ENCODE measurements at regions not wholly inside any gene's neighbourhood (a gene's known extent, or its start where the extent isn't known, plus 50 kb on each side); places are given as distances from the start of the nearest gene placed in this dataset.

DNA sequence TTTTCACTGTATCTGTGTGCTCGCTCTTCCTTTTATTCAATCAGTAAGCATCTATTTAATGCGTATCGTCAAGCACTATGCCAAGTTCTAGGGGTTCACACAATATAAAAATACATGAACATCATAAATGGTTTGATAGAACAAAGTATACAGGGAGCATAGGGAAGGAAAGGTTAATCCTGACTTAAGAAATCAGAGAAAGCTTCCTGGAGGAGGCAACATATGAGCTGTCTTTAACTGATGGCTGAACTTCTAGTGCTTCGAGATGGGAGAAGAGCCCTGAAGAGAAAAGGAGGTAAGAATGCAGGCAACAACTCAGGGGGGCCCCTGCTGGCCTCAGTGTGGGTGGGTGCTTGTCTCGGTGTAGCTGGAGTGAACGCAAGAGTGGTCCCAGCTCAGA is 63.6 kb upstream of the GALNT2 start:
- DNase-seq (ENCODE audit: low spot score): no peak

DNA sequence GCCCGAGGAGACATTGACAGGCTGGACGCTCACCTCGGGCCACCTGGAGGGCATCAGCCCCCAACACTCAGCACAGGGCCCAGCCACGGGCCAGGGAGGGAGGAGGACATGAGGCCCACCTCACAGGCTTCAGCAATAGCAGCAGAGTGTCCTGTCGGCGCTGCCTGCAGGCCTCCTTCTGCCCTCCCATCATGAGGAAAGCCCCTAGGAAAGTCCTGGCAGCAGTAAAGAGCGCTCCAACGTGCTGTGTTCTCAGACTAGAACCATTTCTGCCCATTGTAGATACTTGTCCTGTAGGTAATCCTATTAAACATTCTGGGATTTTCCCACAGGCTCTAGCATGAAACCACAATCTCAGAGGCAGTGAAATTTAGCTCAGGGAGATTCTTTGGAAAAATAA is 62.0 kb upstream of the GALNT2 start:
- no peak for DNase-seq (ENCODE audit: low spot score)

DNA sequence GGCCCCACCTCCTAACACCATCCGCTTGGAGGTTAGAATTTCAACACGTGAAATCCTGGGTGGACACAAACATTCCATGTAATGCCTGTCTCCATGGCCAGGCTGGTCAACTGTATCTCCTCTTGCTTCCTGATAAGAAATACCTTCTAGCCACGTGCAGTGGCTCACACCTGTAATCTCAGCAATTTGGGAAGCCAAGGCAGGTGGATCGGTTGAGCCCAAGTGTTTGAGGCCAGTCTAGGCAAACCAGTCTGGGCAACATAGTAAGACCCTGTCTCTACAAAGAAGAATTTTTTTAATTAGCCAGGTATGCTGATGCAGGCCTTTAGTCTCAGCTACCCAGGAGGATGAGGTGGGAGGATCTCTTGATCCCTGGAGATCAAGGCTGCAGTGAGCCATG is 58.3 kb upstream of the GALNT2 start:
- DNase-seq (ENCODE audit: low spot score): no peak

DNA sequence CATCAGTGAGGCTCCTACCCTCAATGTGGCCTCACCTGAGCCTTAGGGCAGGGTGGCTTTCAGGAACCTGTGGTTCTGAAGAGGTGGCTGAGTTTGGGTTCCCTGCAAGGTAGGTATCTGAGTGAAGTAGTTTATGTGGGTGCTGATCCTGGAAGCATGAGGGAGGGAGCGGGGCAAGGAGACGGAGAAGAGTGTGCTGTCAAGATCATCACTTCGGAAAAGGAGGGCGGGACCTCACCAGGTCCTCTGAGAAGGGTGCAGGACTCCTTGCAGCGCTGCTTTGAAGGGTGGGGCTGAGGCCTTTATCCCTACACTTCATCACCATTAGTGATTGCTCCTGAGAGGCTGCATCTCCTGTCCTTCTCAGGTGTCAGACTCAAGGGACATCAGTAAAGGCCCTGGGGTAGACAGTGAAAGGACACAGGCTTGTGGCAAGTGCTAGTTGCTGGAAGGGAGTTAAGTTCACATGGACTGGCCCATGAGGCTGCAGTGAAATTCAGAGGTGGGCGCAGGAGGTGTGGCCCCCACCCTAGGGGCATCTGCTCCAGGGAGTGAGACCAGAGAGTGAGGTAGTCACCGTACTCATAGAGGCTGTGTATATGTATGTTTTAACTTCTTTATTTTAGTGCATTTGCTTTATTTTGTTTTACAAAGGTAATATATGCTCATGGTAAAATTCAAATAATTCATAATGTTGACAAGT is 57.3 kb upstream of the GALNT2 start:
- no peak for DNase-seq (ENCODE audit: low spot score)

DNA sequence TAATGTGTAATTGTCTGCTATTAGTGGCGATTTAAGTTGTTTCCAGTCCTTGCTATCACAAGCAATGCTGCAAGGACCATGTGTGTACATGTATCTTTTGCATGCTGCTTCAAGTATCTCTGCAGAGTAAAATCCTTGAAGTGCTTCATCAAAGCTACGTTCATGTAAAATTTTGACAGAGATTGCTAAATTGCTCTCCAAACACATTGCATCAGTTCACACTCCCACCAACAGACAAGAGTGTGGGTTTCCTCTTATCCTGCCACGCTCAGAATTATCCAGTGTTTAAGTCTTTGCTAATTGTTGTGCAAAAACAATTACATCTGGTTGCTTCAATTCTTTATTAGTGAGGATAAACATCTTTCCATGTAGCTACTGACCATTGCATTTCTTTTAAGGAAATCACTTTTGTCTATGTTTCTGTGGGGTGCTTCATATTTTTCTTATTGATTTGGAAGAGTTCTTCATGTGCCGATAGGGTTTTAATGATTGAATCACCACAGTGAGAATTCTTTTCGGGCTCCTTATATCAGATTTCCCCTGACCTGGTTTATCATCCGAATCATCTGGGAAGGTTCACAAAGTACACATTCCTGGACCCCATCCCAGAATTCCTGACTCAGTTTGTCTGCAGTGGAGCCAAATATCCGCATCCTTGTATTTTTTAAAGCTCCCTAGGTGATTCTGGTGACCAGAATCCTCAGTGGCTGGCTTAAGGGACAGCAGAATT is 56.3 kb upstream of the GALNT2 start:
- DNase-seq (ENCODE audit: low spot score): no peak

DNA sequence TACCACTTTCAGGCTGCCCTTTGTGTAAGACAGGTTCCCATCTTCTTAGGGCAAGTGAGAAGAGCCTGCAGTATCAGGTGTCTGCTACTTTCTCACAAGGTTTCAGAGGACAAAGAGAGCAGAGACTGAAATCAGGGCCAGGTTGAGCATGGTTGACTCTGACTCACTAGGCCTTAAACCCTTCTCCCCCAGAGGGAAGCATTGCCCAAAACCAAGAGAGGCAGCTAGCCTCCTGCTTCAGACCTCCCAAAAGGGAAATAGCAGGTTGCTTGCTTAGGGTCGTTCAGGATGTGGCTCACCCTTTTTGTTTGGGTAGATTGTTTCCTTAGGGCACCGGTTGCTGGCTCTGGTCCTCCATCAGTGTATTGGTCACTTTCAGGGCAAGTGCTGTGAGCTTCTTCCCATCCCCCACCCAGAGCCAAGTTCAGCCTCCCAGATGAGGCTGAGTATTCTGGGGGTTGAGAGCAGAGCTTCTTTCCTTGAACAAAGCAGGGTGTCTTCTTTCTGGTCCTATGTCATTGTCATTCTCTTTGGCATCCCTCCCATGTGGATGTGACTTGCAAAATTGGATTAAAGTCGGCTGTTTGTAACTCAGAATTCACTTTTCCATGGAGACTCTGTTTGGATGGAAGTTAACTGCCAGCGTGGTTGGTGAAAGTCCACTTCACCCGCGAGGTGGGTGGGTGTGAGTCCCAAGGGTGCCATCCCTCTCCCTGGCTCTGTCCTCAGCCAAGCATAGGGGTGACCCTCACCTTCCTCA is 55.5 kb upstream of the GALNT2 start:
- DNase-seq (ENCODE audit: low spot score): no peak

DNA sequence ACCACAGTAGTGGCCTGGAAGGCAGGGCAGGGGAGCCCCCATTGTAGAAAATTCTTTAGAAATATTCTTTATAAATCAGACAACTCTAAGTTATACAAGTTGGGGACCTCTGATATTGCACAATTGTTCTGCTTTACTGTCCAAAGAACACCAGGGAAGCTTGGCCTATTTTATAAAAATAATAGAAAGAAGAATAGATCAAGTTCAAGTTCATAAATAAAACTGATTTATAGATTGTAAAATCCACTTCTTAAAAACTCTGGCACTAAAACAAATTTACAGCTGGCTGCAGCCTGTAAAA is 55.0 kb upstream of the GALNT2 start:
- no peak for DNase-seq (ENCODE audit: low spot score)

DNA sequence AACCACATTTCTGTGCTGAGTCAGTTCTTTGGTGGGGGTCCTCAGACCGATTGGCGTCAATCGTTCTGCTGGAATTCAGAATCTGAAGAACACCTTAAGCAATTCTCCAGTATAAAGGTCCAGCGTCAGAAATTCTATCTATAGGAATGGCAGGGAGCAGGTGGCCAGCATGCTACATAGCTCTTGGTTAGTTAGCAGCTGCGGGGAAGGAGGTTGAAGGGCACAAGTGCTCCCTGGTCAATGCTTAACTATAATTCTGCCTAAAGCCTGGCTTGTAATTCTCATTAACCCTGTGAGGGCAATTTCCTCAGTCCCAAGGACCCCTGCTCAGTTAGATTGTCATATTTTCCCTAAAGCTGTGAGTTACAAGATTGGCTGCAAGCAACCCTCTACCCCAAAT is 54.3 kb upstream of the GALNT2 start:
- no peak for DNase-seq (ENCODE audit: low spot score)

DNA sequence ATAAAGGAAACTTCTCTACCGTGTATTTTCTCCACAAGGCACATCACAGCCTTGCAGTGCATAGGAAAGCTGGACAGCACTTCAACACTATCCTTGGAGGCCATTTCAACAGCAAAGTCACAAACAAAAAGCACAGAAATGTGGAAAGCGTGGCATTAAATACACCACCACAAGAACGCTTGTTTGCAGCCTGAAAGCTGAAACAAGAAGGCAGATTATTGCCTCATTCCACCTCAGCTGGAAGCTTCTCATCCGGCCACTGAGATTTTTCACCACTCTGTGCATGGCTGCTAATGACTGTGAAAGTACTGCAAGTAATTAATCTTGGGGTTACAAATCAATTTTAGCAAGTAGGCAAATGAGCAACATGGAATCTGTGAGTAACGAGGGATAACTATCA is 50.9 kb upstream of the GALNT2 start:
- DNase-seq (ENCODE audit: low spot score): no peak
